NCI-H1092 treated with DMSO at 0.1 percent for 48 hours (cell line): ENCODE measurements at regions not wholly inside any gene's neighbourhood (a gene's known extent, or its start where the extent isn't known, plus 50 kb on each side); places are given as distances from the start of the nearest gene placed in this dataset.
"Not testable (repeated sequence)": the region's sequence is repeated elsewhere in the genome, so short reads cannot be mapped to it uniquely, and the experiment has no call there.

Experiments
- DNase-seq: peaks from one replicate; lab custom pipeline; 2025; lab: John Stamatoyannopoulos, UW

- DNase-seq, result no peak
Observed at GRCh38 chr2:207363761-207364290, 165.9 kb upstream of the CREB1 start.

DNA sequence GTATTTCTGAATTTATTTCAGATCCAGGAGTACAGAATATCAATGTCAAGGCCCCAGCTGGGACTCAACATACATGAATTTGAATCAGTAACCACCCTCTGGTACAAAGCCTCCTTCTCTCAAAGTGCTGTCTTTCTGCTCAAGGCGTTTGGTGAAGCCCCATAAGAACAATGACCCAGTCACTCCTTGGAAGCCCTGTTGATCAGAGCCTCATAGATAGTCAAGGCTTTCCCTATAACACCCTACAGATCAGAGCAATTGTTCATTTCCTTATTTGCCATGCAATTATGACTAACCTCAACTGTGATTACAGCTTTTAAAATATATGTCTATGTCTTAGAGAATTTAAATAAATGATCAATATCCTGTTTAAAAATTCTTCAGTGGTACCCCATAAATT is 159.1 kb upstream of the CREB1 start:
- no peak for DNase-seq

- DNase-seq, result no peak
Observed at GRCh38 chr2:207371877-207372276, 157.9 kb upstream of the CREB1 start.

GRCh38 chr2:207372483-207372882 is 157.3 kb upstream of the CREB1 start:
- DNase-seq, result no peak

GRCh38 chr2:207375207-207375875 is 154.4 kb upstream of the CREB1 start:
- DNase-seq, result no peak

GRCh38 chr2:207378620-207379019 is 151.1 kb upstream of the CREB1 start:
- DNase-seq, result not testable (repeated sequence)

- no peak for DNase-seq
Observed at GRCh38 chr2:207385076-207385475, 144.7 kb upstream of the CREB1 start.

DNA sequence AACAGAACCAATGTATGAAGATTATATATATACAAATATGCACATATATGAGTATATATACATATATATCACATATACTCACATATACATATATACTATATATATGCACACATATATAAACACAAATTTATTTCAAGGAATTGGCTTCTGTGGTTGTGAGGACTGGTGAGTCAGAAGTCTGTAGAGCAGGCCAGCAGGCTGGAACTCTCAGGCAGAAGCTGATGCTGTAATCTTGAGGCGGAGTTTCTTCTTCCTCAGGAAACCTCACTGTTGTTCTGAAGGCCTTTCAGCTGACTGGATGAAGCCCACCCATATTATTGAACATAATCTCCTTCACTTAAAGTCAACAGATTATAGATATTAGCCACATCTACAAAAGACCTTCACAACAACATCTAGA is 143.9 kb upstream of the CREB1 start:
- DNase-seq, result no peak

DNA sequence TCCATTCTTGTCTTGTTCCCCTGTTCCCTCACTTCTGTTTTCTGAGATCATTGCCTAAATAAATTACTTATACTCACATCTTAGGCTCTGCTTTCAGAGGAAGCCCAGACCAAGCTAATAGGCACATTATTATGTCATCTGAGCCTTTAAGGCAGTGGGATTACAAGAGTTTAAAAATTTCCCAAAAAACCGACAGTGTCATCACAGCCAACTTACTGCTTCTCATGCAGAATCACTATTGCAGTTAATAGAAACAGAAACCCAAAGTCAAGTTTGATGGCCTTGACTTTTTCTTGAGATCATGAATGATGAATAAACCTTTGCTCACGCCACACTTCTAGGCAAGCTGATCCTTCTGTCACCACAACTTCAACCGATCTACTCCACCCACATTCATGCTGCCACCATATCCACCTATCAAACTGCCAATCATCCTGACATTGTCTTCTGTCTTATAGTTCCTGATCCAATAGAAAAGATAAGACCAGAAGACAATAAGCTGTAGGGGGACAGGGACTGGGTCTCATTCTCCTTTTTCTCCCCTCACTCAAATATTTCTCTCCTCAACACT is 142.7 kb upstream of the CREB1 start:
- no peak for DNase-seq

DNA sequence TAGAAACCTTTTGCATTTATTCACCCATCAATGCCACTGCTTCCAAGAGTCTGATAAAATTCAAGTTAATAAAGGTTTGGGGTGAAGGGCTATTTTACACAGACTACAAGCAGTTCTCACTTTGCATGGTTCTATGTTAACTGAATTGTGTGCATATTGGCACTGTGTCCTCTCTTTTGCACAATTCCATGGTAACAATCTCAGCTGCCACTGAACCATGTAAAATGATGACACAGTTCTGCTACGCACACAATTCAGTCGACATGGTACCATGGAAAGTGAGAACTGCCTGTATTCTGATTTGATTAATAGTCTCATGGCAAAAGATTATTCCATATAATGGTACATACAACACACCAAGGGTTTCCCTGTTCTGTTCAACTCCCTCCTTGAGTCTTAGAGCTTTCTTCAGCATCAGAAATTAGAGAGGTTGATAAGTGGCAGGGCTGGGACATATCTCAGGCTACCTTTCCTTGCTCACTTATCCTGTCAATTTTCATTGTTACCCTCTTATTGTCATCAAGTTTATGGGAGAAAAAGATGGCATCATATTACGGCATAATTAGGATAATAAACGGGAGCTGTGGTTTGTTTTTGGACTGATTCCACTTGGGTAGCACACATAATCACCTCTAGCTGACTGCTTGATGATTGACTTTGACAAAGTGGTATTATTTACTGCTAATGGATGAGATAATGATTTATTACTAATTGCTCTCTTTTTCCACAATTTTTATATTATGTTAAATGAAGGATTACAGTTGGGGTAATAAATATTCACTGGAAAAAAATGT is 139.3 kb upstream of the CREB1 start:
- DNase-seq, result peak; percentile 46

- no peak for DNase-seq
Observed at GRCh38 chr2:207394203-207394781, 135.5 kb upstream of the CREB1 start.

- no peak for DNase-seq
Observed at GRCh38 chr2:207394812-207395534, 134.8 kb upstream of the CREB1 start.

- DNase-seq, result no peak
Observed at GRCh38 chr2:207395535-207396251, 134.1 kb upstream of the CREB1 start.

DNA sequence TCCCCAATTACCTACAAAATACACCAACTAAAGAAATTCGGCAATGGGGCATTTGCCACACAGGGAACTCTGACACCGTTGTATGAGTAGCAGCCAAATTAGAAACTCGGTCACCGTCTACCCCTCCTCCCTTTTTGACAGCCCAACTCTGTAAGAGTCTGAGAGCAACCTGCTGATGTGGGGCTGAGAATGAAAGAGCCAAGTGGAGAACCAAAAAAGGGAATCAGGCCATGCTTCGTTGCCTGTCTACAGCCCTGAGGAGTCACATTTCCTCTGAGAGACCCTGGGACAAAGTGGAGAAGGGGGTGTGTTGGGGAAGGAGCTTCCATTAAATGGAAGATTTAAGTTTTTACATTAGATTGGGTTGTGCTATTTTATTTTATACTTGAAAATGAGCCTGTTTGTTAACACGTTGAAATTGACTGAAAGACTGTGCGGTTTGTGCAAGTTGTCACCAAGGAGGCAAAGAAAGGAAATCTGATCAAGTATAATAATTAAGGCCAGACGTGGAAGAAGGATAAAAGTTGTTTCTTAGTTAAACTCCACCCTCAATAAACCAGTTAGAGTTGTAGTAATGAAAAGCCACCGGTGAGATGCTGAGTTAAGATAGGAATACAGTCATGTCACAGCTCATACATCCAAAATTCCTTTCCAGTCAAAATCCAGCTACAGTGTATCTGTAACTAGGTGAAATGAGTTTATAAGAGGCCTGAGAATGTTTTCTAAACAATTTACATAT is 131.7 kb upstream of the CREB1 start:
- no peak for DNase-seq

- no peak for DNase-seq
Observed at GRCh38 chr2:207399301-207399700, 130.5 kb upstream of the CREB1 start.

GRCh38 chr2:207401338-207401737 is 128.4 kb upstream of the CREB1 start:
- no peak for DNase-seq

DNA sequence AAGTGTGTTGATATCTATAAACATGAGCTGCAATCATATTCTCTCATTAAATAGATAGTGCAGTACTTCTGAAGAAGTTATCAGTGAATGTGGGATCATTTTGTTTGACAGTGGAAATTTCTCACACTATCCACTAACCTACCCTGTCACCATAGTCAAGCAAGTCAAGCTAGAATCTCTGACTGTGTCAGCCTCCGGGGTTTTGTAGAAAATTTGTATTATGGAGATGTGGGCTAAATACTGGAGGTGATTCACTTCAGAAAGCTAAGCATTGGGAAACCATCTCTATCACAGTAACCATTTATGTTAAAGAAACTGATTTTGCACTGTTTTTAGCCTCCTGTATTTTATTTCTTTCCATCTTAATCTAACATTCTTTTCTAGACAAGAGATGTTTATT is 126.6 kb upstream of the CREB1 start:
- no peak for DNase-seq

DNA sequence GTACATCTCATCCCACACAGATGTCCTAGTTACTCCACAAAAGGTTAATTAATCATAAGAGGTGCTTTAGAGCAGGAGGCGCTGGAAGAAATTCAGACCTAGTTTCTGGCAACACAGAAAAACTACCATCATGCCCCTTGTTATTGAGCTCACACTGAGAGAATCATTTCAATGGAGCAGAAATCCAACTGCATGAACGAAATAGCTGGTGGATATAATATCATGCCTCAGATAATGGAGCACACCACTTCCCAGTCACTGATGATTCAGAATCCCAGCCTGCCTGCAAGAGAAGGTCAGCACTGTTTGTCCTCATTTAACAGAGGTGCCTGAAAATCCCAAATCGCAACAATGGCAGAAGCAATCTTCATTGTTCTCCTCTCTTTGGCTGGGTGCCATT is 125.8 kb upstream of the CREB1 start:
- peak; percentile 69 for DNase-seq

- no peak for DNase-seq
Observed at GRCh38 chr2:207405150-207405549, 124.6 kb upstream of the CREB1 start.

DNA sequence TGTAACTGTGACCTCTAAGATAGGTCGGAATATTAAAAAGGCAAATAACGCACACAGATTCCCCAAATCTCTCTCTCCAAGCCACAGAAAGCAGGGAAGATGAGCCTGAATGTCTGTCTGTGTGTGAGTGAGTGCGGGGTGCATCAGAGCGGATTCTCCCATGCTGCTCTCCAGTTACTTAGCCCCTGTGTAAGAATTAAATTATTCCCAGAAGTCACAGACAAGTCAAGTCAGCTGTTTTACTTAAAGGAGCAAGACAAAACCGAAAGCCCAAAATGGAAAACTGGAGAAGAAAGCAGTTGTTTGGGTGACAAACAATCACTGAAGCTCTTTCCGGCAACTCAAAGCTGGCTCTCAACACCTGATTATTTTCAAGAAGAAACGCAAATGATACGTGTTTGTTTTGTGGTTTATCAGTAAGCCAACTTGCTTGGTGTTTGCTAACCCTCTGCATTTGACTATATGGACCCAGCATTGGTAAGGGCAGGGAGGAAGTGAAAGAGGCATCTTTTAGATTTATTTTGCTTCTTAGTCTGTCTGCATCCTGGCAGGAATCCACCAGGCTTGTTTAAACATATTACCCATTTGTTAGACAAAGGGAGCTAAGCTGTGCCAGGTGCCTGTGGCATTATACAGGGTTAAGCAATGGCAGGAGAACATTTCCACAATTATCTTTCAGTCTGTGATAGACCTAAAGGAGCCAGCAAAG is 121.5 kb upstream of the CREB1 start:
- DNase-seq, result peak; percentile 96
